Adrenal gland (tissue), 9 donors: ENCODE measurements at regions not wholly inside any gene's neighbourhood (a gene's known extent, or its start where the extent isn't known, plus 50 kb on each side); places are given as distances from the start of the nearest gene placed in this dataset.

Source experiments
- DNase-seq, 7 donors: peaks; one replicate each; pipeline ENCODE4 v3.0.0-alpha.2; 2019 to 2020
- H3K27ac ChIP-seq, 5 donors: fragments of 200-600 bp; sonication (generic) in 4 of 5; 1 replicate in 3 of 5; 2 replicates in 2 of 5; pipeline versions ENCODE4 v1.5.1 to v1.8.0; 2016 to 2020; ENCODE audit warnings: mild to moderate bottlenecking in 1 of 5
- H3K27me3 ChIP-seq: fragments of 200-600 bp; 2 replicates; pipeline ENCODE4 v1.8.0; 2021
- H3K36me3 ChIP-seq, 2 donors: fragments of 200-600 bp; replicated peaks in 1 of 2; 1 replicate in 1 of 2; 2 replicates in 1 of 2; pipeline versions ENCODE4 v1.5.1 to v1.8.0; 2018 to 2022
- H3K4me1 ChIP-seq, 2 donors: fragments of 200-600 bp; replicated peaks in 1 of 2; 1 replicate in 1 of 2; 2 replicates in 1 of 2; pipeline versions ENCODE4 v1.5.1 to v1.8.0; 2018 to 2021
- H3K4me3 ChIP-seq, 4 donors: fragments of 200-600 bp; sonication (generic) in 3 of 4; one replicate each; pipeline ENCODE4 v1.5.1; 2016 to 2018
- H3K9me3 ChIP-seq, 3 donors: fragments of 200-600 bp; sonication (generic) in 1 of 3; replicated peaks in 1 of 3; 1 replicate in 2 of 3; 2 replicates in 1 of 3; pipeline versions ENCODE4 v1.5.1 to v1.8.0; 2016 to 2021
- CTCF ChIP-seq, 6 experiments: fragments of 450-650 bp in 4 of 6; fragments of 200-600 bp in 2 of 6; sonication (generic) in 1 of 6; IDR thresholded peaks; 1 replicate in 5 of 6; 2 replicates in 1 of 6; pipeline versions ENCODE4 v1.5.1 to v1.8.0; 2016 to 2021; ENCODE audit warnings: antibody characterized with exemption in 6 of 6, mild to moderate bottlenecking in 2 of 6, moderate library complexity in 1 of 6
- POLR2A ChIP-seq, 2 donors: fragments of 450-650 bp; IDR thresholded peaks; one replicate each; pipeline ENCODE4 v1.6.1; 2017; ENCODE audit warnings: antibody characterized with exemption in 2 of 2, mild to moderate bottlenecking in 2 of 2, moderate library complexity in 1 of 2
- WGBS, 4 donors: extraction: QIAGEN DNeasy Blood & Tissue Kit in 2 of 4; methylation state at CpG; one replicate each; pipeline versions ENCODE4 v1.1.5 to v1.1.7; 2013 to 2017; 5-methylcytosine and 5-hydroxymethylcytosine counted together
- intact Hi-C, 2 donors: fragments of 100-400 bp; cut with DNase I; formaldehyde crosslinking; loops; one replicate each; pipeline versions ENCODE4 v1.14.1 to v1.15.0; 2022 to 2023
- donor health status: healthy with polysubstance abuse.
- donor health status: Bipolar disorder and iron deficiency.
- donor health status: DM: yes; HTN: yes; CAD: no.
- donor health status: DM: no; HTN: no; CAD: no.
- donor health status: DM: no; HTN: no; CAD: no.

GRCh38 chr13:21929400-21929799 lies 258.5 kb downstream of the FGF9 start:
- TF ChIP-seq CTCF (IDR thresholded peaks at IDR 0.05), result no peak
- no peak for TF ChIP-seq POLR2A (IDR thresholded peaks at IDR 0.05)
- Histone ChIP-seq H3K36me3 (no peaks in the 10 kb centered on the region), H3K27ac (no peak overlapping the region), H3K27me3 (no peaks in the 10 kb centered on the region), H3K9me3 (no peaks in the 10 kb centered on the region), H3K4me3 (no peak overlapping the region), H3K4me1 (no peaks in the 10 kb centered on the region)
- intact Hi-C loops, result no loop called here
- 80 to 90% (median 87%) methylated on average over 12 to 15 of the region's 15 CpGs for WGBS, 4 donors
- DNase-seq, result no peak

DNA sequence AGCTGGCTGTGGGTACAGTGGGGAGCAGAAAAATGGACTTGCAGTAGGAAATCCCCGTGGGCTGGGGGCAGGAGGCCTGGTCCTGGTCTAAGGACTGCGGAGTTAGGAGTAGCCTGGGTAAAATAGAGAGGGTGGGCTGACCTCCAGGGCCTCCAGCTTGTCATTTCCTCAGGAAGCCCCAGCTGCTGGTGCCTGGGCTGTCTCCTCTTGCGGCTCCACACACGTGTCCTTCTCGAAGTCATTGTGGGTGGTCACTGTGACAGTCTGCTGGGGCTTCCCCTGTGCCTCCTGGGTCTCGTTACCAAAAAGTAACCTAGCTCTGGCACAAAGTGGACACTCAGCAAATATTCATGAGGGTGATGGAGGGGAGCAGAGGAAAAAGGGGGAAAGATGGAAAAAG lies 259.7 kb downstream of the FGF9 start:
- Histone ChIP-seq H3K27me3 (no peaks in the 10 kb centered on the region), H3K4me1 (no peaks in the 10 kb centered on the region), H3K9me3 (no peaks in the 10 kb centered on the region), H3K27ac (no peak overlapping the region), H3K4me3 (no peak overlapping the region), H3K36me3 (no peaks in the 10 kb centered on the region)
- TF ChIP-seq CTCF (IDR thresholded peaks at IDR 0.05) (no peak), POLR2A (IDR thresholded peaks at IDR 0.05) (no peak)
- no peak for DNase-seq
- intact Hi-C loops, result no loop called here
- 48 to 56% (median 50%) methylated on average over 6 of the region's 6 CpGs for WGBS, 4 donors

DNA sequence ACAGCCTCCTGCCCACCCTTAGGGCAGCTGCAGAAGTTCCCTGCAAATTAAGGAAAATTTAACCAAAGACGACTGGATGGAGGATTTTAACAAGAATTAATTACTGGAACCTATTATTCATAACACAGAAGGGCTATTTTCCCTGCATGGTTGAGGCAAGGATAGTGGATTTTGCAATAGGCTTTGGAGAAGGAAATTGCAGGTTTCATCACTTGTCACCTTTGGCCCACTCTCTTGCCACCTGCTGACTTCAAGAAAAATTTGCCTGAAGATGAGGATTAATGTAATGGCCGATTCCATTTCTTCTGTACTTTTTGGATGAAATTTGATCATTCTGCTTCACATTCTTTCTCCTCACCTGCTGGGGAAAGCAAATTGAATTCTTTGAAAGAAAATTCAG lies 261.7 kb downstream of the FGF9 start:
- intact Hi-C loops, result no loop called here
- 84 to 87% (median 85%) methylated on average over 2 of the region's 2 CpGs for WGBS, 4 donors
- Histone ChIP-seq H3K36me3 (no peaks in the 10 kb centered on the region), H3K4me3 (no peak overlapping the region), H3K9me3 (no peaks in the 10 kb centered on the region), H3K4me1 (no peaks in the 10 kb centered on the region), H3K27ac (no peak overlapping the region), H3K27me3 (no peaks in the 10 kb centered on the region)
- DNase-seq, result no peak
- TF ChIP-seq CTCF (IDR thresholded peaks at IDR 0.05) (no peak), POLR2A (IDR thresholded peaks at IDR 0.05) (no peak)

DNA sequence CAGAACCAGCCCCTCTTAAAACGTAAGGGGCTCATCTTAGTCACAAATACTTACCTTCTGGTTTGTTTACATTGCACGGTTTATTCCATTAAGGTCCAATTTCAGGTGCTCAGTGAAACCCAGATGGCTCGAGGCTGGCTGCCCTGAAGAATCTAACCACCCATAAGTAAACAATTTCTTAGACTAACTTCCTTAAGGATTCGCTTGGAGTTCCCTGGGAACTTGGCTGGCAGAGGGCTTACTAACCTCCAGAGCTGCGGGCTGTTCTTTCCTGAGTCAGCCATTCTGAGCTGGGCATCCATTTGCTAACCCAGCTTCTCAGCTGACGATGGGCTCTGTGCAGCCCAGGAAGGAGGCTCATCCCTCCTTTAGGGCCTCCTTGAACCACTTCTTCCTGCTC lies 262.1 kb downstream of the FGF9 start:
- Histone ChIP-seq H3K9me3 (no peaks in the 10 kb centered on the region), H3K36me3 (no peaks in the 10 kb centered on the region), H3K27ac (no peak overlapping the region), H3K4me1 (no peaks in the 10 kb centered on the region), H3K4me3 (no peak overlapping the region), H3K27me3 (no peaks in the 10 kb centered on the region)
- intact Hi-C loops, result no loop called here
- WGBS, 4 donors, result 83 to 87% (median 85%) methylated on average over 4 to 6 of the region's 6 CpGs
- TF ChIP-seq POLR2A (IDR thresholded peaks at IDR 0.05) (no peak), CTCF (IDR thresholded peaks at IDR 0.05) (no peak)
- DNase-seq, result no peak
